NOMO-1 treated with dmso at 0.1 percent for 144 hours (cell line): ENCODE measurements at regions not wholly inside any gene's neighbourhood (a gene's known extent, or its start where the extent isn't known, plus 50 kb on each side); places are given as distances from the start of the nearest gene placed in this dataset.

Source experiments
- DNase-seq: peaks from one replicate; lab custom pipeline; 2025; ENCODE audit not compliant: unreplicated experiment; lab: John Stamatoyannopoulos, UW

DNA sequence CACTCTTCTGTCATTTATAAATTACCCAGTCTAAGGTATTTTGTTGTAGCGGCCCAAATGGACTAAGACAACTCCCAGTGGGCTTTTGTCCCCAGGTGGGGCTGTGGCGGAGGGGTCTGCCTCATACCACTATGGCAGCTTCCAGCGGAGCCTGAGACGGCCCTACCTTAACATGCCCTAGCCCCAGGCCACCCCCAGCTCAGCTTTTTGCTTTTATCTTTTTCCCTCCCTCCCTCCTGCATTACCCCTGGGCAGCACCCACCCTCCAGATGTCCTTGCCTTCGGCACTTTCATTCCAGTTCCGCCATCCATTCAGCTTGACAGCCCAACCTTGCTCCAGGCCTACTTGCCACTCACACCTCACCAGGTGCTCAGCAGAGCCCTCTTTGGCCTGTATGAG lies 307.3 kb downstream of the PTPRU start:
- no peak for DNase-seq

DNA sequence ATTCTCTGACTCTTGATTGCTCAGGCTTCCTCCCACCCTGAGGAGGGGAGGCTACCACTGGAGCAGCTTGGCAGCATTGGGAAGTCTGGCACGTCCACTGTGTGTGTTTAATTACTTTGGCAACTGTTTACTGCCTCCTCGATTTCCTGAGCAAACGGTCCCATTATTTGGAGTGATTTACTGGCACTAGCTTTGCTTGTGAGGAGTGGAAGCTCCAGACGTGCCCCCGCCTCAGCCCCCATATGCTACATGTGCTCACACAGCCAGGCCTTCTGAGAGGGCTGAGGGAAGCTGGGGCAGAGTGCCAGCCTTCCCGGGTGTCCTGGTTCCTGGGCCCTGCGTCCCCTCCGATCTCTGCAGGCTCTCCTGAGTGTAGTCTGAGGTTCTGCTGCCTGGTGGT lies 306.2 kb downstream of the PTPRU start:
- DNase-seq: no peak

DNA sequence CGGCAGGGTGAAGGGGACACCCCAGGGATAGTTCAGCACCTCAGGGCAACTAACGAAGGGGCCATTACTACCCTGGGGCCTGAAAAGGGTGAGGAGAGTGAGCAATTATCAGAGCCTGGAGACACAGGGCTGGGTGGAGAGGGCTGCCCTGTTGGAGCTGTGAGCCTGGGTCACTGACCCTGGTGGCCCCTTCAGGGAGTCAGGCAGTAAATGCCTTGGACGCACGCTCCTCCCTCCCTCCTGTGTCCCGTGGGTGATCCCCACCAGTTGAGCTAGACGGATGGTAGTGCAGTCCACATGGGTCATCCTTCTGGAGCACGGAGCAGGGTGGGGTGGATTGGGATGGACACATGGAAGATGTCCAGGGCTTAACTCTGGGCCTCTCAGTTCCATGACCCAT lies 305.3 kb downstream of the PTPRU start:
- DNase-seq: no peak

DNA sequence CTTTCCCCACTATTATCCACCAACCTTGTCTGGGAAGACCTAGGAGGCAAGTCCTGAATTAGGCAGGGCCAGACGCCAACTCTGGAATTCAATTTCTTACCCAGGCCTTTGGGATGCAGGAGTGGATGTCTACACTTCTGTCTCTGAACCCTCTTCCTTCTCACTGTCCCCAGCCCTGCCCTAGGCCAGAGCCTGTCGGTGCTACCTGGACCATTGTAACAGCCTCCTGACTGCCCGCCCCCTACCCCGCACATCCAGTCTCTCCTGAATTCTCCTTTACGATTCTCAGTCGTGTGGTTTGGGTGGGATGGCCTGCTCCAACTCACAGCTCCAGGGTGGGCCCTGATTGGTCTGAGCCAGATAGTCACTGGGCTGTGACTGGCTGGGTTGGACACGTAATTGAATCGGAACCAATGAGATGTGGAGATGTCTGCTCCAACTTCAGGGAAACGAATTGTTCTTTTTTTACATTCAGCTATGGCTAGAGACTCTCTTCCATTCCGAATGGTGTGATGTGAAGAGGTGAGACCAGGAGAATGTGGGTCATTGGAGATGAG lies 304.6 kb downstream of the PTPRU start:
- no peak for DNase-seq

DNA sequence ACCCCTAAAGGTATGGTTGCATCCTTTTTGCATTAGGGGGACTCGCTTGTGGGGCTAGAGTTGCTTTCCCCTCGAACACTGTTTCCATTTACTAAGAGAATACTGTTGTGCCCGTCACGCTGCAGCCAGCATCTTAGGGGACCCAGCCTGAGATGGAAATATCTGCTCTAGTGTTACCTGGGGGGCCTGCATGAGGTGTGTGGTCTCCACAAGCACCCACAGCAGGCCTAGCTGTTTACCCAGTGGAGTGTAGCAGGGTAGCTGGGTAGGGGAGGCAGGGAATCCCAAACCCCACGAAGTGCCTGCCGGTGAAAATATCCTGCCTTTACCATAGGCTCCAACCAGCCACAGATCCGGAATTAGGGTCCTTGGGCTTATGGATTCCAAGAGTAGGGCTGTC lies 303.6 kb downstream of the PTPRU start:
- no peak for DNase-seq

DNA sequence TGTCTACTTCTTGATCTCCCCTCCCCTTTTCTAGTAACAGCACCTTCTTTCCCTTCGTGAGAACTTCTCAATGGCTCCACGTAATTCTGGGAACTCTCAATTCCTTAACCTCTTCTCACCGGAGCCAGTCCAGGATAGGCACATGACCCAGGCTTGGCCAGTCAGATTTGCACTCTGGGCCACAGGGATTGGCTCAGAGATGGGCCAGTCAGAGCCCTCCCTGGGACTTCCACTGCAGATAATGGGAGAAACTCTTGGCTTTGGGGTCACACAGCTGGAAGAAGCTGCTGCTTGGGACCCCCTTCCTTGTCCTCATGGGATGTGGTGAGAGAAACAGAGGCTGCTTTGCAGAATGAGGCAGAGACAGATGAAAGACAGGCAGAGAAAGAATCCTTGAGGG lies 302.3 kb downstream of the PTPRU start:
- no peak for DNase-seq

DNA sequence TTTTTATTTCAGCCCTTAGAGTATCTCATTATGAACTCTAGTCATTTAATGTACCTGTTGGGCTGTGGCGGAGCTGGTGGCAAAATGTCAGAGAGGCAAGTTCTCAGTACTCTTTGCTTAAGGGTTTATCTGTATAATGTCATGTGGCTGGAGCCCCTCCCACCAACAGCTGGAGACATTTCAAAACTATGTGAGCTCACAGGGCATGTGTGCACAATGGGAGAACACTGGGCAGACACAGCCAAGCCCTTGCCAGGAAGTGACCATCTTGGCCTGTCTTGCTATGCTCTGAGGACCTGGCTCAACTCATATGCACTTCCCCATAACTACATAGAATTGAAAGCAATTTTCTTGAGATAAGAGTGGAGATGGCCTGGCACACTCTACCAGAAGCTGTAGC lies 296.4 kb downstream of the PTPRU start:
- DNase-seq: no peak

DNA sequence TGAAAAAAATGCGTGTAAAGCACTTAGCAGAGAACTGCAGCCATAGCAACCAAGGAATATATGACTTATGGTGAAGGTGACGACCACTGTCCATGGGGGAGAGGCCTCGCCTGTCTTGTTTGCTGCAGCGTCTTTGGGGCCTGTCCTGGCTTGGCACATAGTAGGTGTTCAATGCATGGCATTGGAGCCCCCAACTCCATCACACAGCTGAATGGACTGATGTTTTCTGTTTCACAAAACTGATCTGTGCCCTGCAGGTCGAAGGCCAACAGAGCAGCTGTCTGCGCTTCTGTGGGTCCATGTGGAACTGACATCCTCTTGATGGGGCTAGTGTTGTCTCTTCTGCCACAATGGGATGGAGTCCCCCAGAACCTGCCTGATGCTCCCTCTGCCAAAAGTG lies 296.0 kb downstream of the PTPRU start:
- DNase-seq: no peak

DNA sequence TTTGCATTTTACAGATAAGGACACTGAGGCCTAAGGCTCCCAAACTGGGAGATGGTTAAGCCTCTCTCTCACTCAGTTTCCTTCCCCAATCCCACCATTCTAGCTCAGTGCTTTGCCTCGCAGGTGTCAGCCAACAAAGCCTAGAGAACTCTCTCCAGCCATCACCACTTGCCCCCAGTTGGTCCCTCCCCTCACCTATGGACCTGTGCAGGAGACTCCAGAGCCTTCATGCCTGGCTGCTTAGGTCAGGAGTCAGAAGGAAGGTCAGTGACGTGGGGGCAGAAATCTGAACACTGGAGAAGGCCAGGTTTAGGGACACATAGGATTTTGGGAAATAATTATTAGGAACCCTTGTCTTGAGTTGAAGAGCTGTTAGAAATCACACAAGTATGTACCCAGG lies 295.3 kb downstream of the PTPRU start:
- no peak for DNase-seq

DNA sequence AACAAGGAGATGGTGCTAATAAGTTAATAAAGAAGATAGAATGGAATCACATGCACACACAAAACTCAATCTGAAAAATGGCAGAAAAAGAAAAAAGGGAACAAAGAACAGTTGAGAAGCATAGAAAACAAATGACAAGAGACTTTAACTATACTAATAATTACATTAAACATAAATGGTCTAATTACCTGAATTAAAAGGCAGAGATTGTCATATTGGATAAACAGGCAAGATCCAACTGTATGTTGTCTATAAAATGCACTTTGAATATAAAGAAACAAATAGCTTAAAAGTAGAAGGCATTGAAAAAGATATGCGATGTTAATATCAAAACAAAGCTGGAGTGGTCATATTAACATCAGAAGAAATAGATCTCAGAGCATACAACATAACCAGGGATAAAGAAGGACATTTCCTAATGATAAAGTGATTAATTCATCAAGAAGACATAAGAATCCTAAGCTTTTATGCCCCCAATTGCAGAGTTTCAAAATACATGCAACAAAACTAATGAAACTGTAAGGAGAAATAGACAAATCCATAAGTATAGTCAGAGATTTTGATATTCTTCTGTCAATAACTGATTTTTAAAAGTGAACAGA lies 293.5 kb downstream of the PTPRU start:
- no peak for DNase-seq

DNA sequence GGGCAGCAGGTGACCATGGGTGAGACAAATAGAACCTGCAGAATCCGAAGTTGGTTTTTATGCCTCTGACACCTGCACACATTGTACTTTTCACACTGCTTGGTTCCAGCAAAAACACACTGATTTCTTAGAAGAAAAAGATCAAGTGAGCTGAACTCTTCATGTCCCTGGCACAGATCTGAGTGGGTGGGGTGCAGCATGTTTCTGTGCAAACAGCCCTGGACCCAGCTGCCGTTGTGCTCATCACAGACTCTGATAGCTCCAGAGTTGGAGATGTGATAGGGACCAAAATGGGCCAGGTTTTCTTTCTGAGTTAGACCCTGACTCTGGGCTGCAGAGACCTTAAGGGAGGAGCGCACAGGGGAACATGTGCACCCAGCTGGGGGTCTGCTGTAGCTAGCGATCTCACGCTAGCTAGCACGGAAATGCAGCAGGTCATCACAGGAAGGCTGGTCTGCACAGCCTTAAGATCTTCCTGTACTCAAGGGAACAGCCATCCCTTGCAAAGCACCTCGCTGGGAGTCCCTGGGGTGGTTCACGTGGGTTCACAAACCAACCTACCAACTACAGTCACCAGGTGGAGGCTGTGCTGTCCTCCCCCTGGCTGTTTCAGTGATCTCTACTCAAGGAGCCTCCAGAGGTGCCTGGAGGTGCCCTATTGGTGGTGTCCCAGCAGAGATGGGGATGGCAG lies 291.1 kb downstream of the PTPRU start:
- no peak for DNase-seq

DNA sequence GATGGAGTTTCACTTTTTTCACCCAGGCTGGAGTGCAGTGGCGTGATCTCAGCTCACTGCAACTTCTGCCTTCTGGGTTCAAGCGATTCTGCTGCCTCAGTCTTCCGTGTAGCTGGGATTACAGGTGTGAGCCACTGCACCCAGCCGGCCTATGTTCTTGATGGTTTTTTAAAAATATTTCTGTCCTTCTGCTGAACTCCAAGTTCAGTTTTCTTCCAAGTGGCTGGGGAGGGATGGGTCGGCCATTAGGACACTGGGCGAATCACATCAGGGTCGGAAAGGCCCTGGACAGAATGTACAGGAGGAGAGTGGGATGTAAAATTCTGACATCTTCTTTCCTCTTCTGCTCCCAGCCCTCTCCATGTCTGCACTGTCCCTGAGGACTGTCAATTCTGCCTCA lies 289.6 kb downstream of the PTPRU start:
- no peak for DNase-seq

DNA sequence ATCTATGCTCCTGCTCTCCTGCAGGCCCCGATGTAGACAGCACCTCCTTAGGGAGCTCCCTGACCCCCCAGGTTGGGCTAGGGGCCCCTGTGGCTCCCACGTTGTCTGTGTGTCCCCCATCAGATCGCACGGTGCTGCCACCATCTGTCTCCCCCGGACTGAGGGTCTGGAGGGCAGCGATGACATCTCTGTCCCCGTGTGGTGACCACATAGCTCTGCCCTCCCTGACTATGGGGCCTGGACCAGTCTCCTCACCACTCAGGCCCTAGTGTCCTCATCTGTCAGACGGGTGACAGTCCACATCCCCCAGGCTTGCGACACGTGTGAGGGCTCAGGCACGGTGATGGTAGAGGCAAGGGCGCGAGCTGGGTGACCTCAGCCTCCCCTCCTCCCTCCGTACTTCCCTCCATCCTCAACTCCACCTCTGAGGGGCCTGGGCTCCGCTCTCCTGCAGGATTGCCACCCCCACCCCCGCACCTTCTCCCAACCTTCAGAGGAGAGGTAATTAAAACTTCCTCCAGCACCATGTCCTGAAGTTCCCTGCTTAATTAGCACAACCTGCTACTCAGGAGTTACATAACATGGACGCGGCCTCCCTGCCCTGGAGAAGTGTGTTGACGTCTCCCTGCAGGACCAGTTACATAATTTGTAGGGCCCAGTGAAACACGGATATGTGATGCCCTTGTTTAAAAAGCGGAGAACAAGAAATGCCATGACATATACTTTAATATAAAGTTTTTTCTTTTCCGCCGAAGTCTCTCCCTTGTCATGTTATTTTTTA lies 288.2 kb downstream of the PTPRU start:
- no peak for DNase-seq

DNA sequence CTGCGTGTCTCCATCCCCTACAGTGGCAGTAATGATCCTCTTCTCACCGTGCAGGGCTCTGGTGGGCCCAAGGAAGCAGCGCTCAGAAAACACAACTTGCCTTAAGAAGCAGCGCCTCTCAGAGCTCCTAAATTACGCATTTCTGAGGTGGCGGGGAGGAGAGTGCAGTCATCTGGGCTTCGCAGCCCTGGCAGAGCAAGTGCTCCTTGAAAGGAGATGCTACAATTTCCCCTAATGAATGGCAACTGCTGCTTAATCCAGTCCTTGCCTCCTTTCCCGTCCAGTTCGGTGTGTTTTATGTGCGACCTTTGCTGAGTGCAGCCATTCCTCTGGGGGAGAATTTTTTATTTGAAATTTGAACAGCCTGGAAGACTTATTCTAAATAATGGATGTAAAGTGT lies 287.3 kb downstream of the PTPRU start:
- no peak for DNase-seq

DNA sequence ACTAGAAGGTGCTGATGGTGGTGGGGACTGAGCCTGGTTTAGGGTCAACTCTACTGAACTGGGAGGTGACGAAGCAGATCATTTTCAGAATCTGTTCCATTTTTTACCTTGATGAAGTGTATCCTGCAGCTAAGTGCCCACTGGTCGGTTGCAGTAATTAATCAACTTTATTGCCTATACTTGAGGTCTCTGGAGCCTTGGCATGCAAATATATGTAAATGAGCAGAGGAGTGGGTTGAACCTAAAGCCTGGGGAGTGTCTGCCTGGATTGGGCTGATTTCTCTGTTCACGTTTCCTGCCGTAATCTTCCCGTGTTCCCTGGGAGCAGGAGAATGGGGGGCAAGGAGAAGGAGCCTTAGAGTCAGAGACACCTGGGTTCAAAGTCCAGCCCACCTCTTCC lies 286.8 kb downstream of the PTPRU start:
- no peak for DNase-seq

DNA sequence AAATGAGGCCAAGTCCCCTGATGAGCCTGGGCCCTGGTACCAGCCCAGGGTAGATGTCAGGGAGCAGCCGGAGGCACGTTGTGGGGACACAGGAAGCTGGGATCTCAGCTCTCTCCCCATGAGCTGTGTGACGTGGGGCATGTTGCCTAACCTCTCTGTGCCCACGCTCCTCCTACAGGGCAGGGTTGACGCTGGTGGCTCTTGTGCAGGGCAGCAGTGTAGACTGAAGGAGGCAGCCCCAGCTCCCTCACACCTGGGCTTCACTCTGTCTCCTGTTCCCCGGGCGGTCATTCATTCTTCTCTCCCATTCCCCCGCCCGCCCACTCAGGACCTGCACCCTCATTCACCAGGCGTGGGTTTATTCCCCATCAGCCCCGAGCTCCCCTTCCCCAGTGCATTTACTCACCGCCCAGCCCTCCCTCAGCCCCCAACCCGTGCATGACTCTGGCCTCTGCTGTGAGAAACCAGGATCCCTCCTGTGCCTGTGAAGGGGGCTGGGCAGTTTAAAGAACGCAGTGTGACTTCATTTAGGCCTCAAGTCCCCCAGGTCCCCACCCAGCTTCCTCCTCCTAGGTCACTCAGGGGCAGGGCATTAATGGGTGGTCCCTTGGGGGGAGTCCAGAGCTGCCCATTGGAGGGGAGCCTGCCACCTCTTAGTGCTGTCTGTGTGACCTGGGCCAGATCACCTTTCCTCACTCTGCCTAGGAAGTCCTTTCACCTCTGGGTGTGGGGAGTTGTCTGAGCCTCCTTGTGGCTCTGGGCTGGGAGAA lies 285.7 kb downstream of the PTPRU start:
- DNase-seq: no peak

DNA sequence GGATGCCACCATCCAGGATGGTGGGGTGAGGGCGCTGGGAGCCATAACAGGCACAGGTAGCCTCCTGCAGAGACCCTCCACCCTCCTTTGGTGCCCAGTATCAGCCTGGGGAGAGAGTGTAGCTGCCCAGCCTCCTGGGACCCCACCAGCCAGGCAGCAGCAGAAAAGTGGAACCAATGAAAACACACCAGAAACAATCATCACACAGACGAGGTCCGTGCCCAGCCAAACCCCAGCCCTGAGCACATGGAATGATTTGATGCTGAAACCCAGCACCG lies 285.1 kb downstream of the PTPRU start:
- DNase-seq: no peak

DNA sequence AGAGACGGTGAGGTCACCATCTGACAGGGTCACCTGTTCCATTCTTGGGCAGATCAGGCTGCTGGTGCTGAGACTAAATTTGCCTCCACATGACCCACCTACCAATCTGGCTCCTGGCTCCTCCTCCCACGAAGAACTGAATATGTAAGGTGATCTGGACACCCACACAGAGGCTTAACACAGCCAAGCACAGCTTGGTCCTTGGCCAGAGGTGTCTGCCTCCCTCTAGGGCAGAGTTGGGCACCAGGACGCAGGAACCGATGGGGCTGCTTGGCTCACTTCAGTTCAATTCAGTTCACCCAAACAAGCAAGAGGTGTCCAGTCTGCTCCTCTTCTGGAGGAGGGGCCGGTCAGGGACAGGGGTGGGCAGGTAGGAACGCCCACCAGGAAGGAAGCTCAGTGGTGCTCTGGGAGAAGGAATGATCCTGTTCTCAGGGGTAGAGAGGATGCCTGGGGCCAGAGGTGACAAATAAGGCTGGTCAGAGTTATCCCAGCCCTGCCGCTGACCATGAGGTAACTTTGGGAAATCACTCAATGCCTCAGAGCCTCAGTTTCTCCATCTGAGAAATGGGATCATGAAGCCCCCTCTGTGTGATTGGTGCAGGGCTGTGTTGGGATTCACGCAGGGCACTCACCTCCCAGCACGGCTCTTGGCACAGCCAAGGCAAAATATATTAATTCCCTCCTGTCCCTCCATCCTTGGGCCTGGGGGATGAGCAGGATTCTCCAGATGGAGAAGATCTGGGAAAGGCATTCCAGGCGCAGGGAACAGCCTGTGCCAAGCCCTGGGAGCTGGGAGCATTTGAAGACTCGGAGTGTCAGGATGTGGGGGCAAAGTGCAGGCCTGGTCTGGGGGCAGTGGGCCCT lies 284.5 kb downstream of the PTPRU start:
- DNase-seq: no peak

DNA sequence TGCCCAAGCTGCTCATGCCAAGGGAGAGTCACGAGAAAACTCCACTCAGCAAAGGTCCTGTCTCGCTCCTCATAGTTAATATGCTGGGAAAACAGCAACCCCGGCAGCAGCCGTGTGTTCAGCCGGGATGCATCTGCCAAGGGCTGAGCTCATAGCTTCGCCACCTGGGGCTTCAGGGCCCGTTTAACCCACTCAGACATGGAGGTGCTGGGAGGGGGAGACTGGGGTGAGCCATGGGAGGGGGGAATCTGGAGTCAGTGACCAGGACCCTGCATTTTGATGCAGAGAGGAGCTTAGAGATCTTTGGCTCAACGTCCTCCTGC lies 283.4 kb downstream of the PTPRU start:
- no peak for DNase-seq

DNA sequence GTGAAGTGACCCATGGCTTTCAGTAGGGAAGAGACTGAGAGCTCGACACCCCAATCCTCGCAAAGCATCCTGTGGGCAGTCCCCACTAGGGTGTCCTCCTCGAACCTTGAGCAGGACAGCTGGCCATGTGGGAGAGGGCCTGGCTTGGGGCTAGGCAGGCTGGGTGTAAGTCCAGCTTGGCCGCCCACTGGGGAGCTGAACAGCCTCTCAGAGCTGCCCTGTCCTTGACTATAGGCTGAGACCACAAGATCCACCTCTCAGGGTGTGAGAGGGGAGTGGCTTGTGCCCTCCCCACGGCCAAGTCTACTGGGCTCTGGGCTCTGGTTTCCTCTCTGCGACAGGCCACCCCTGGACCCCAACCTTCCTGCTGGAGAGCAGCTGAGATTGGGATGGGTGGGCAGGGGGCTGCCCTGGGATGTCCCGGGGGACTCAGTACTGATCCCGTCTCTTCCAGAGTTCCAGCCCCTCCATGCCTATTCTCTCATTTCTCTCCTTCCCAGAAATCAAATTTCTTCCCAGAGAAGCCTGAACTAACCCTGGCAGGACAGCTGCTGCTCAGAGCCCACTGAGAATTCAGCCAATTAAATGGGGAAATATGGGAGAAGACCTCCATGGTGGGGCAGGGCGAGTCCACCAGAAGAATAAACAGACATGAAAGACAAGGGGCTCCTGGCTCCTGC lies 282.9 kb downstream of the PTPRU start:
- no peak for DNase-seq
